Epithelial cell of proximal tubule (primary cell): ENCODE measurements at regions not wholly inside any gene's neighbourhood (a gene's known extent, or its start where the extent isn't known, plus 50 kb on each side); places are given as distances from the start of the nearest gene placed in this dataset.

Experiments used
- DNase-seq: peaks from one replicate; pipeline ENCODE4 v3.0.0-alpha.2; 2011; ENCODE audit warnings: low read depth
- H3K4me3 ChIP-seq: 2 replicates; pipeline ENCODE4 v1.5.1; 2011; ENCODE audit warnings: low read depth, mild to moderate bottlenecking, low read length
- TF ChIP-seq, protein P1 (sequence below): conservative IDR thresholded peaks from 2 replicates; pipeline ENCODE4 v1.5.1; 2012; ENCODE audit warnings: low read depth, mild to moderate bottlenecking, low read length

GRCh38 chr13:100860866-100861265, 186.3 kb upstream of the TMTC4 start:
- TF ChIP-seq, protein P1, sequence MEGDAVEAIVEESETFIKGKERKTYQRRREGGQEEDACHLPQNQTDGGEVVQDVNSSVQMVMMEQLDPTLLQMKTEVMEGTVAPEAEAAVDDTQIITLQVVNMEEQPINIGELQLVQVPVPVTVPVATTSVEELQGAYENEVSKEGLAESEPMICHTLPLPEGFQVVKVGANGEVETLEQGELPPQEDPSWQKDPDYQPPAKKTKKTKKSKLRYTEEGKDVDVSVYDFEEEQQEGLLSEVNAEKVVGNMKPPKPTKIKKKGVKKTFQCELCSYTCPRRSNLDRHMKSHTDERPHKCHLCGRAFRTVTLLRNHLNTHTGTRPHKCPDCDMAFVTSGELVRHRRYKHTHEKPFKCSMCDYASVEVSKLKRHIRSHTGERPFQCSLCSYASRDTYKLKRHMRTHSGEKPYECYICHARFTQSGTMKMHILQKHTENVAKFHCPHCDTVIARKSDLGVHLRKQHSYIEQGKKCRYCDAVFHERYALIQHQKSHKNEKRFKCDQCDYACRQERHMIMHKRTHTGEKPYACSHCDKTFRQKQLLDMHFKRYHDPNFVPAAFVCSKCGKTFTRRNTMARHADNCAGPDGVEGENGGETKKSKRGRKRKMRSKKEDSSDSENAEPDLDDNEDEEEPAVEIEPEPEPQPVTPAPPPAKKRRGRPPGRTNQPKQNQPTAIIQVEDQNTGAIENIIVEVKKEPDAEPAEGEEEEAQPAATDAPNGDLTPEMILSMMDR, result no peak
- H3K4me3 ChIP-seq, result no peak overlapping the region
- no peak for DNase-seq

DNA sequence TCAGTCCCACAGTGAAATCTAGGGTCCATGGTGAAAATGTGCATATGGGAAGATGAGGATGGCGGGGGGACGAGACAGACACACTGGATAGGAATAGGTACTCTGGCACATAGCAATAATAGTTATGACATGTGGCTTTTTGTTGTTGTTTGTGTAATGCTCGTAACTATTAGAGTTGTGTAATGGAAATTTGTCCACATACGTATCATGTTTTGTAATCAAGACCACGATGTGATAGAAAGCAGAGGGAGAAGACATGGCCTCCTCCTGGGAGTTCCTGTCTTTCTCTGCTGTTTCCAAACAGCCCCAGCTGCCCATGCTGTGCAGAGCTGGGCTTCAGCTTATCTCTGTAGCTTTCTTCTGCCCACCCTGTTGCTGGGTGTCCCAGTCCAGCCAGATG, 185.3 kb upstream of the TMTC4 start:
- DNase-seq, result no peak
- TF ChIP-seq, protein P1, result no peak
- no peak overlapping the region for H3K4me3 ChIP-seq

DNA sequence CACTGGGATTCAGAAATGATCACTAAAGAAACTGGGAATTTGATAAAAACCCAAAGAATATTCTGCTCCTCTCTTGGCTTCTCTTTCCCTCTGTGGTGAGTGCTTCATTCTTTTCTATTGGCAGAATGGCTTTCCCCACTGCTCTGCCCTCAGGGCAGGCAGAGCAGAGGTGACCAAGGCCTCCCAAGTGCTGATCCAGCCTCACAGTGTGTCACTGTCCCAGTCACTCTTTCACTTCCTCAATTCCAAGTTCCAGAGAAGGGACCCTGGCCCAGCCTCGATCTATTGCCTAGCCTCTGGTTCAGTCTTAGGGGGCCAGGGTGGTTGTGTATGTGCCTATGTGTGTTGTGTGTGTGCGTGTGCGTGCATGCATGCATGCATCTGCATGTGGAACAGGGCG, 180.6 kb upstream of the TMTC4 start:
- H3K4me3 ChIP-seq, result no peak overlapping the region
- TF ChIP-seq, protein P1, result no peak

GRCh38 chr13:100854006-100854405, 179.4 kb upstream of the TMTC4 start:
- no peak overlapping the region for H3K4me3 ChIP-seq
- no peak for DNase-seq
- TF ChIP-seq, protein P1, result no peak

More for the DNA sequence above, 180.6 kb upstream of the TMTC4 start:
- DNase-seq, result no peak

DNA sequence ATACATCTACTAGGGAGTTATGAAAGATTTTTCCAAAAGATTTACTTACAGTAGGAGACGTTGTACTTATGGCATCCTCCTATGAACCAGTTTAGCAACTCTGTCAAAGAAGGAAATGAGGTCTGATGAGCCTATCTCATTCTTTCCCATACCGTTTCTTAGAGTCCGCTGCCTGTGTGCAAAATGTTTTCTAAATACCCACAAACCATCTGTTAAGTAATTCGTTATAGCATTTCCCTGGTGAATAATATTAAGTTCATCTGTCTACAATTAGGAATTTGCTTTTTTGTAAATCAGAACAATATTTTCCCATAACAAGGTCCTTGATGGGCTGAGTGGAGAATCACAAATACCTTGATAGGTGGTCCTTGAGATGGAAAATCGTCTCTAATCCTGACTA, 178.8 kb upstream of the TMTC4 start:
- TF ChIP-seq, protein P1, result no peak
- no peak overlapping the region for H3K4me3 ChIP-seq
- DNase-seq, result no peak

DNA sequence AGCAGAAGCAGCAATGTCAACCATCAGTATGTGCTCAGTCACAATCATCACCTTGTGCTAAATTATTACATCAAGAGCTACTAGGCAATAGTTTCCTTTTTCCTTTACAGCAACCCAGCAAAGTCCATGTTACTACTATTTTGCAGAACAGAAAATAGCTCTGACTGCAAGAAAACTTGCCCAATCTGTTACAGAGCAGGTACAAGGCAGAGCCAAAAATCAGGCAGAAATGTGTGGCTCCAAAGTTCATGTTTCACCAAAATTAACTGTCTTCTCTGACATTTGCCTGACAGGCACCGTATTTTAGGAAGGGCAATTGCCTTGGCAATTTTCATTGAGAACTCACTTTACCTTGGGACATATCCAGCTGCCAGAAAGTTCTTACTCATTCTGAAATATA, 177.6 kb upstream of the TMTC4 start:
- H3K4me3 ChIP-seq, result no peak overlapping the region
- DNase-seq, result no peak
- TF ChIP-seq, protein P1, result no peak

GRCh38 chr13:100848304-100848703, 173.7 kb upstream of the TMTC4 start:
- no peak overlapping the region for H3K4me3 ChIP-seq
- TF ChIP-seq, protein P1, result peak; percentile 5
- no peak for DNase-seq
